Fibroblast of villous mesenchyme (primary cell): ENCODE measurements at regions not wholly inside any gene's neighbourhood (a gene's known extent, or its start where the extent isn't known, plus 50 kb on each side); places are given as distances from the start of the nearest gene placed in this dataset.

Experiments
- DNase-seq: peaks from one replicate; pipeline ENCODE4 v3.0.0-alpha.2; 2010; ENCODE audit warnings: low read depth
- H3K4me3 ChIP-seq: 2 replicates; pipeline ENCODE4 v1.5.1; 2011; ENCODE audit warnings: low read depth, mild to moderate bottlenecking, low read length
- CTCF ChIP-seq: IDR thresholded peaks from 2 replicates; pipeline ENCODE4 v1.5.1; 2012; ENCODE audit warnings: low read depth, mild to moderate bottlenecking, low read length; ENCODE audit not compliant: insufficient read depth

- no peak for TF ChIP-seq CTCF
- no peak for DNase-seq
- no peak overlapping the region for H3K4me3 ChIP-seq
These were observed 270.8 kb downstream of the OPA1 start for GRCh38 chr3:193863657-193864357.

DNA sequence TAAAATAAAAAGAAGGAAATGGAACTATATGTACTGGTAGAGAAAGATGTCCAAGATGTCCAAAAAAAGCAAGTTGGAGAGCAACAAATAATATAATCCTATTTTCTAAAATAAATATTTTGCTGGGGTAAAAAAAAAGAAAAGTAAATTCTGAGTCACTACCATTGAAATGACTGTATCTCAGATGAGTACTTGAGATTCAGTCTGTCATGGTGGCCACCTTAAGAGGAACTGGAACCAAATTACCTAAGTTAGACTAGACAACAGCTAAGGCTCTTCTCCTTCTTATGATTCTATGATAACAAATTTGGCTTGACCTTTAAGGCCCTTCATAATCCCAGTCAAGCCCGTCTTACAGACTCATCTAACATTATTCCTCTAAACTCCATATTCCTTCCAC lies 270.6 kb upstream of the HES1 start:
- no peak overlapping the region for H3K4me3 ChIP-seq
- no peak for DNase-seq
- no peak for TF ChIP-seq CTCF

DNA sequence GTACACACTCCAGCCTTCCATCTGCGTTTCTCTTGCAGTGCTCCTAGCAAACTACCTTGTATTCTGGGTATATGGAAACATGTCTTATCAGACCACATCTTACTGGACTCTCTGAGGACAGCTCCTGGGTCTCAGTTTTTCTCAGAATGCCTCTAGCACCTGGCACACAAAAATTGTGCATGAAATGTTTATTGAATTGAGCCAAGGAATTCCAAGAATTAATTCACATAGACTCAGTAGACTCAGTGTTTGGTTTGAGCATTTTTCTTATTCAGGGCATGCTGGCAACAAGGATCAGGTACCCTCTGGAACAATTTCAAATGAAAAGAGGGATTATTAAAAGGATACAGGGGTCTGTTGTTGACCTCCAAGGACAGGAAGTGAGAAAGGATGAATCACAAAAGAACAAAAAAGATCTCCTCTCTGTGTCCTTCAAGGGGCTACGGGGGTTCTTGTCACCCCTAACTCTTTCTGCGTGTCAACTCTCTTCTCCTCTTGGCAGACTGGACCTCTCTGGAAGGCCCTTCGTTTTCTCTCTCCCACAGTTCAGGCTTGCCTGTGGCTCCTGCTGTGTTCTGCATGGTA lies 270.0 kb upstream of the HES1 start:
- H3K4me3 ChIP-seq: no peak overlapping the region
- TF ChIP-seq CTCF: no peak
- DNase-seq: no peak

GRCh38 chr3:193868590-193868989 lies 267.4 kb upstream of the HES1 start:
- no peak for DNase-seq
- no peak overlapping the region for H3K4me3 ChIP-seq
- TF ChIP-seq CTCF: no peak

GRCh38 chr3:193869221-193870201 lies 266.4 kb upstream of the HES1 start:
- peak; percentile 85 for DNase-seq
- H3K4me3 ChIP-seq: peak overlapping the region; percentile 26
- TF ChIP-seq CTCF: no peak

- DNase-seq: no peak
- no peak for TF ChIP-seq CTCF
- H3K4me3 ChIP-seq: no peak overlapping the region
These were observed 265.4 kb upstream of the HES1 start for GRCh38 chr3:193870376-193871219.
